ENCODE measurements at regions not wholly inside any gene's neighbourhood (a gene's known extent, or its start where the extent isn't known, plus 50 kb on each side); places are given as distances from the start of the nearest gene placed in this dataset.

- no peak for TF ChIP-seq NFE2L2 (IDR thresholded peaks at IDR 0.05; ENCODE audit: low read depth, low read length)
Observed at GRCh38 chr6:169165561-169166300, 87.9 kb downstream of the THBS2 start (continued).

GRCh38 chr6:169164986-169165385 is 88.7 kb downstream of the THBS2 start:
- H3K56ac ChIP-seq (ENCODE audit: extremely low read depth, insufficient read depth, low read length) = no peak overlapping the region
- peaks cover 18% of the 10 kb centered on the region for H3K9me1 ChIP-seq (ENCODE audit: insufficient read depth, low read length)
- peak overlapping the region; percentile 82; the same call in 2 of the 3 replicates for H2BK15ac ChIP-seq (ENCODE audit: low read depth, low read length)
- ChIA-PET CTCF (interaction anchor here (0.7 kb wide), 1 partner anchor 9 kb away, joined by 3 read pairs; no protein-coding TSS in a partner anchor), POLR2A (ENCODE audit: unreplicated experiment) (no interaction called here)
- peak; percentile 22 for DNase-seq
- intact Hi-C loops (cut with micrococcal nuclease) = loop anchor here (5.0 kb wide), 1 partner anchor 208 kb away; no protein-coding TSS in a partner anchor
- no peak overlapping the region for H3K4me2 ChIP-seq (ENCODE audit: low read depth, low read length)
- BruUV-seq (replicated peaks) = no TSS peak
- H3K23ac ChIP-seq (ENCODE audit: low read depth, low read length) = no peak overlapping the region
- H2BK120ac ChIP-seq (ENCODE audit: low read depth, low read length) = peak overlapping the region; percentile 85
- no peaks in the 10 kb centered on the region for H3K27me3 ChIP-seq (ENCODE audit: control insufficient read depth, insufficient read depth, low read length)
- H2AFZ ChIP-seq (replicated peaks; ENCODE audit: low read length, poor library complexity) = no peak overlapping the region
- peak overlapping the region; percentile 59 for H3K14ac ChIP-seq (replicated peaks; ENCODE audit: low read depth, low read length)
- WGBS, 2 experiments (ENCODE audit: extremely low coverage in 2 of 2, insufficient read length in 1 of 2) = no CpG with 5 or more reads among the region's 5 CpGs
- peak overlapping the region; percentile 54 for H4K5ac ChIP-seq (ENCODE audit: low read depth, low read length)
- H3K4me1 ChIP-seq (ENCODE audit: control insufficient read depth, insufficient read depth, low read length) = peaks cover 44% of the 10 kb centered on the region
- peak overlapping the region; percentile 85 for H2AK5ac ChIP-seq (ENCODE audit: low read depth, low read length)
- H3K18ac ChIP-seq (ENCODE audit: low read depth, low read length) = peak overlapping the region; percentile 67
- no peak overlapping the region for H2AK9ac ChIP-seq (replicated peaks; ENCODE audit: low read depth, low read length, poor library complexity)
- H2BK5ac ChIP-seq (ENCODE audit: low read depth, low read length, poor library complexity, severe bottlenecking) = peak overlapping the region; percentile 76
- no peaks in the 10 kb centered on the region for H3K9me3 ChIP-seq (ENCODE audit: control insufficient read depth, insufficient read depth, low read length)
- peak overlapping the region; percentile 88 for H3K4ac ChIP-seq (ENCODE audit: low read depth, low read length)
- no peak overlapping the region for H3K9ac ChIP-seq (ENCODE audit: low read depth, low read length)
- no peak overlapping the region for H3K4me3 ChIP-seq (ENCODE audit: insufficient read depth, low read depth, low read length)
- H3K27ac ChIP-seq (ENCODE audit: insufficient read depth, low read length) = peak overlapping the region; percentile 26; the same call in 1 of the 2 replicates
- in situ Hi-C loops (cut with MboI; ENCODE audit: low sequenced_read_pairs) = no loop called here
- dilution Hi-C loops (cut with HindIII; ENCODE audit: low sequenced_read_pairs, unreplicated experiment) = no loop called here
- H4K20me1 ChIP-seq (ENCODE audit: insufficient read depth, low read length) = no peaks in the 10 kb centered on the region
- no peaks in the 10 kb centered on the region for H3K36me3 ChIP-seq (ENCODE audit: control insufficient read depth, insufficient read depth, low read length)
- H4K91ac ChIP-seq (ENCODE audit: insufficient read depth, low read depth, low read length) = peak overlapping the region; percentile 72
- H4K8ac ChIP-seq (ENCODE audit: low read depth in 2 of 2, low read length in 2 of 2) = peak overlapping the region in 1 of 2 experiments; percentile 76; a peak in 3 of 4 replicates
- peaks cover 20 to 57% of the 10 kb centered on the region in 2 experiments for H3K79me1 ChIP-seq (ENCODE audit: low read depth in 1 of 2, low read length in 2 of 2)
- peak overlapping the region; percentile 95 for H2BK20ac ChIP-seq (ENCODE audit: low read depth, low read length)
- no peak for ATAC-seq (ENCODE audit: low read depth)
- TF ChIP-seq RFX5 (IDR thresholded peaks at IDR 0.05; ENCODE audit: low read depth, low read length) (no peak), BHLHE40 (IDR thresholded peaks at IDR 0.05; ENCODE audit: low read depth, low read length) (no peak), POLR2A (IDR thresholded peaks at IDR 0.05; ENCODE audit: low read depth, low read length) (no peak), MXI1 (IDR thresholded peaks at IDR 0.05; ENCODE audit: borderline replicate concordance, low read depth, low read length) (no peak), CHD1 (IDR thresholded peaks at IDR 0.05; ENCODE audit: low read depth, low read length) (no peak), CEBPB (IDR thresholded peaks at IDR 0.05; ENCODE audit: low read depth, low read length) (no peak), MAFK (IDR thresholded peaks at IDR 0.05; ENCODE audit: low read depth, low read length) (no peak), RCOR1 (IDR thresholded peaks at IDR 0.05; ENCODE audit: insufficient replicate concordance, low read length) (no peak), CTCF (conservative IDR thresholded peaks at IDR 0.05; ENCODE audit: low read depth, low read length) (no peak), NFE2L2 (IDR thresholded peaks at IDR 0.05; ENCODE audit: low read depth, low read length) (no peak), ELK1 (IDR thresholded peaks at IDR 0.05; ENCODE audit: borderline replicate concordance, low read depth, low read length) (no peak), SMC3 (IDR thresholded peaks at IDR 0.05; ENCODE audit: low read depth, low read length) (no peak), MAZ (IDR thresholded peaks at IDR 0.05; ENCODE audit: borderline replicate concordance, low read depth, low read length) (no peak), RAD21 (IDR thresholded peaks at IDR 0.05; ENCODE audit: low read length) (no peak), FOS (IDR thresholded peaks at IDR 0.05; ENCODE audit: low read depth, low read length) (no peak)
